K562 (cell line): ENCODE measurements at regions not wholly inside any gene's neighbourhood (a gene's known extent, or its start where the extent isn't known, plus 50 kb on each side); places are given as distances from the start of the nearest gene placed in this dataset.

Source experiments
- ATAC-seq: fragments of 200-7000 bp; cut with Tn5 transposase; 3 replicates; pipeline ENCODE4 v1.9.1; 2020; ENCODE audit warnings: moderate library complexity
- BruUV-seq: library from RNA; stranded (reverse); fragments of 400-500 nt; replicated peaks from 2 replicates; lab custom pipeline; 2021; lab: Mats Ljungman, UMichigan
- CTCF ChIA-PET: fragments of 300-600 bp; formaldehyde crosslinking; extraction: SDS; loops from one replicate; lab custom pipeline; 2021; ENCODE audit warnings: low intra/inter-chr PET ratio; lab: Yijun Ruan, JAX
- POLR2A ChIA-PET: fragments of 300-600, 350-650 bp; sonication (Branson Sonifier 250); formaldehyde crosslinking; extraction: SDS; loops from one replicate; lab custom pipeline; 2021; ENCODE audit warnings: antibody characterized with exemption, inconsistent platforms; lab: Yijun Ruan, JAX
- DNase-seq, 4 experiments: peaks; one replicate each; pipeline versions ENCODE4 v3.0.0 to v3.0.0-alpha.2; 2011 to 2018; ENCODE audit warnings: low spot score in 3 of 4, mixed read lengths in 3 of 4; ENCODE audit errors: extremely low read depth in 1 of 4
- FAIRE-seq: peaks from 2 replicates; lab custom pipeline; 2011; peaks lifted over from hg19 to GRCh38; lab: Jason Lieb, UNC
- H2AFZ ChIP-seq: 2 replicates; pipeline ENCODE4 v1.6.0; 2011; ENCODE audit warnings: low read depth, low read length, control low read depth, inconsistent platforms
- H3K27ac ChIP-seq: fragments of 200-600 bp; 3 replicates; pipeline ENCODE4 v1.8.0; 2011; ENCODE audit warnings: low read depth, mild to moderate bottlenecking, control low read depth, inconsistent platforms, low read length, moderate library complexity, mixed read lengths; ENCODE audit errors: extremely low read depth
- H3K27me3 ChIP-seq, 2 experiments: fragments of 300-600 bp in 1 of 2; 2 replicates in 1 of 2; 3 replicates in 1 of 2; pipeline versions ENCODE4 v1.6.0 to v1.8.0; 2011; ENCODE audit warnings: inconsistent platforms in 2 of 2, low read length in 2 of 2, mild to moderate bottlenecking in 1 of 2, mixed read lengths in 1 of 2, moderate library complexity in 1 of 2; ENCODE audit not compliant: control insufficient read depth in 2 of 2, insufficient read depth in 2 of 2
- H3K36me3 ChIP-seq: fragments of 300-600 bp; 3 replicates; pipeline ENCODE4 v1.8.0; 2011; ENCODE audit warnings: mild to moderate bottlenecking, low read length, inconsistent platforms; ENCODE audit not compliant: control insufficient read depth, insufficient read depth
- H3K4me1 ChIP-seq, 2 experiments: fragments of 200-600 bp in 1 of 2; replicated peaks in 1 of 2; 2 replicates in 1 of 2; 3 replicates in 1 of 2; pipeline versions ENCODE4 v1.5.1 to v1.8.0; 2011; ENCODE audit warnings: inconsistent platforms in 2 of 2, low read length in 2 of 2, mild to moderate bottlenecking in 1 of 2, mixed read lengths in 1 of 2, moderate library complexity in 1 of 2; ENCODE audit not compliant: control insufficient read depth in 2 of 2, insufficient read depth in 2 of 2
- H3K4me2 ChIP-seq: 2 replicates; pipeline ENCODE4 v1.6.1; 2011; ENCODE audit warnings: low read length, control low read depth, inconsistent platforms, mixed read lengths; ENCODE audit not compliant: insufficient read depth
- H3K4me3 ChIP-seq: fragments of 200-600 bp; sonication (generic), shearing (Covaris generic); 2 replicates; pipeline ENCODE4 v1.5.1; 2016; ENCODE audit warnings: control low read depth, inconsistent platforms
- H3K79me2 ChIP-seq: fragments of 200-600 bp; 3 replicates; pipeline ENCODE4 v1.8.0; 2011; ENCODE audit warnings: low read length, inconsistent platforms; ENCODE audit not compliant: control insufficient read depth, insufficient read depth
- H3K9ac ChIP-seq, 2 experiments: 2 replicates each; pipeline versions ENCODE4 v1.6.0 to v1.6.1; 2011; ENCODE audit warnings: low read depth in 2 of 2, low read length in 2 of 2, control low read depth in 1 of 2, inconsistent platforms in 1 of 2, mild to moderate bottlenecking in 1 of 2, mixed read lengths in 1 of 2; ENCODE audit not compliant: insufficient read depth in 1 of 2
- H3K9me1 ChIP-seq: one replicate; pipeline ENCODE4 v1.6.0; 2011; ENCODE audit warnings: inconsistent platforms, mild to moderate bottlenecking, low read length, moderate library complexity; ENCODE audit not compliant: control insufficient read depth, insufficient read depth
- H3K9me3 ChIP-seq: replicated peaks from 2 replicates; pipeline ENCODE4 v1.5.1; 2011; ENCODE audit warnings: low read depth, low read length, inconsistent platforms; ENCODE audit not compliant: control insufficient read depth, insufficient read depth
- H4K20me1 ChIP-seq: replicated peaks from 2 replicates; pipeline ENCODE4 v1.6.1; 2011; ENCODE audit warnings: low read length, inconsistent platforms, mixed read lengths; ENCODE audit not compliant: control insufficient read depth, insufficient read depth
- BCOR ChIP-seq: fragments of 450-650 bp; IDR thresholded peaks from 2 replicates; pipeline ENCODE4 v1.6.1; 2016
- DDX20 ChIP-seq: fragments of 450-650 bp; IDR thresholded peaks from 2 replicates; pipeline ENCODE4 v1.6.1; 2016; ENCODE audit warnings: missing genetic modification characterization, low read depth, mild to moderate bottlenecking, missing compliant biosample characterization, moderate library complexity
- FOS ChIP-seq: IDR thresholded peaks from 3 replicates; pipeline ENCODE4 v1.6.1; 2011; ENCODE audit not compliant: insufficient read length; ENCODE audit errors: extremely low read depth
- ILF3 ChIP-seq: fragments of 450-650 bp; IDR thresholded peaks from 2 replicates; pipeline ENCODE4 v1.6.1; 2018; ENCODE audit warnings: antibody characterized with exemption, mild to moderate bottlenecking, moderate library complexity, borderline replicate concordance
- LCOR ChIP-seq: sonication (generic); formaldehyde crosslinking; IDR thresholded peaks from 2 replicates; pipeline ENCODE4 v1.8.0; 2022; ENCODE audit warnings: mild to moderate bottlenecking, missing genetic modification reagents
- LEF1 ChIP-seq: fragments of 450-650 bp; IDR thresholded peaks from 2 replicates; pipeline ENCODE4 v1.6.1; 2016; ENCODE audit warnings: mild to moderate bottlenecking
- NCOA4 ChIP-seq: fragments of 450-650 bp; IDR thresholded peaks from 2 replicates; pipeline ENCODE4 v1.6.1; 2018; ENCODE audit warnings: mild to moderate bottlenecking; ENCODE audit not compliant: partially characterized antibody
- SMAD1 ChIP-seq: fragments of 150-350 bp; IDR thresholded peaks from 2 replicates; pipeline ENCODE4 v1.6.1; 2014; ENCODE audit warnings: low read length, low read depth; ENCODE audit not compliant: partially characterized antibody
- SPI1 ChIP-seq: IDR thresholded peaks from 2 replicates; pipeline ENCODE4 v1.6.1; 2011; ENCODE audit warnings: low read depth, low read length, control low read depth, borderline replicate concordance
- SRSF1 ChIP-seq: fragments of 200-400 bp; formaldehyde crosslinking; IDR thresholded peaks from 2 replicates; pipeline ENCODE4 v1.6.1; 2017; ENCODE audit warnings: mild to moderate bottlenecking, low read depth, low read length, moderate library complexity
- ZNF134 ChIP-seq: fragments of 250-450 bp; sonication (Bioruptor Pico); conservative IDR thresholded peaks from 2 replicates; pipeline ENCODE4 v1.4.0; 2020
- ZNF316 ChIP-seq: fragments of 450-650 bp; IDR thresholded peaks from 2 replicates; pipeline ENCODE4 v1.6.1; 2016
- ZNF551 ChIP-seq: fragments of 250-450 bp; sonication (Bioruptor Pico); IDR thresholded peaks from 2 replicates; pipeline ENCODE4 v1.5.0; 2021; ENCODE audit warnings: mild to moderate bottlenecking, moderate library complexity
- WGBS: fragments of 100-300 bp; shearing (Covaris generic); methylation state at CpG from one replicate; pipeline ENCODE4 v1.1.6; 2016; ENCODE audit warnings: low coverage, mixed read lengths; ENCODE audit not compliant: insufficient coverage; ENCODE audit errors: missing lambda C conversion rate; 5-methylcytosine and 5-hydroxymethylcytosine counted together
- in situ Hi-C: fragments of 300-500 bp; cut with MboI; formaldehyde crosslinking; loops from 4 replicates; pipeline ENCODE4 v1.15.0; 2018; ENCODE audit warnings: inconsistent platforms, mixed read lengths
- intact Hi-C: fragments of 100-400 bp; cut with micrococcal nuclease; formaldehyde crosslinking; loops from 2 replicates; pipeline ENCODE4 v1.14.2; 2022

- Histone ChIP-seq H3K9ac (no peak overlapping the region), H3K9me3 (no peaks in the 10 kb centered on the region), H3K4me2 (no peak overlapping the region), H3K9me1 (no peaks in the 10 kb centered on the region), H3K79me2 (no peaks in the 10 kb centered on the region), H3K4me1 (no peaks in the 10 kb centered on the region), H3K27ac (no peak overlapping the region), H3K36me3 (no peaks in the 10 kb centered on the region), H4K20me1 (no peaks in the 10 kb centered on the region), H3K4me3 (no peak overlapping the region), H2AFZ (no peak overlapping the region), H3K27me3 (no peaks in the 10 kb centered on the region)
- ATAC-seq (no peak), DNase-seq (no peak), FAIRE-seq (no peak)
- intact Hi-C loops: no loop called here
- in situ Hi-C loops: no loop called here
- BruUV-seq: no TSS peak
- CTCF ChIA-PET: no interaction called here
- 0% methylated on average over 3 of the region's 3 CpGs for WGBS
- POLR2A ChIA-PET: no interaction called here
- TF ChIP-seq SPI1 (no peak), ZNF134 (no peak), ILF3 (no peak), ZNF551 (CRISPR knock-in tag) (no peak), NCOA4 (no peak), SRSF1 (no peak), SMAD1 (no peak), BCOR (no peak), FOS (no peak), DDX20 (tag) (no peak), LCOR (CRISPR knock-in tag) (no peak), ZNF316 (no peak), LEF1 (no peak)
Measured at GRCh38 chr5:93186076-93186682, 394.8 kb downstream of the NR2F1-AS1 start.
